Liver (tissue), 3 donors: ENCODE measurements at regions not wholly inside any gene's neighbourhood (a gene's known extent, or its start where the extent isn't known, plus 50 kb on each side); places are given as distances from the start of the nearest gene placed in this dataset.

ENCODE experiments used
- ATF3 ChIP-seq: IDR thresholded peaks from 2 replicates; pipeline ENCODE4 v1.6.1; 2016; ENCODE audit warnings: antibody characterized with exemption
- CTCF ChIP-seq: fragments of 150-350 bp; IDR thresholded peaks from 2 replicates; pipeline ENCODE4 v1.5.1; 2017; ENCODE audit warnings: improper control_type of control experiment, low read depth, low read length; ENCODE audit not compliant: missing input control
- FOXA1 ChIP-seq: IDR thresholded peaks from 2 replicates; pipeline ENCODE4 v1.6.1; 2016; ENCODE audit warnings: antibody characterized with exemption
- GABPA ChIP-seq, 2 donors: IDR thresholded peaks in 1 of 2; conservative IDR thresholded peaks in 1 of 2; 2 replicates each; pipeline ENCODE4 v1.6.1; 2016; ENCODE audit warnings: antibody characterized with exemption in 2 of 2, mild to moderate bottlenecking in 1 of 2, moderate library complexity in 1 of 2
- HNF4A ChIP-seq, 2 donors: conservative IDR thresholded peaks; 2 replicates each; pipeline ENCODE4 v1.6.1; 2016; ENCODE audit warnings: antibody characterized with exemption in 2 of 2, mild to moderate bottlenecking in 2 of 2
- TAF1 ChIP-seq: conservative IDR thresholded peaks from 2 replicates; pipeline ENCODE4 v1.6.1; 2016; ENCODE audit warnings: antibody characterized with exemption, mild to moderate bottlenecking
- donor health status: healthy.
- donor health status: healthy.

- TF ChIP-seq HNF4A (conservative IDR thresholded peaks at IDR 0.05) (no peak), FOXA1 (no peak), CTCF (no peak), GABPA (IDR thresholded peaks at IDR 0.05 in 1 of 2, conservative IDR thresholded peaks at IDR 0.05 in 1 of 2) (no peak), ATF3 (no peak), TAF1 (no peak)
Observed at GRCh38 chr3:104149154-104149553, 1217.6 kb upstream of the ALCAM start.
